Heart left ventricle (tissue), 16 donors: ENCODE measurements at regions not wholly inside any gene's neighbourhood (a gene's known extent, or its start where the extent isn't known, plus 50 kb on each side); places are given as distances from the start of the nearest gene placed in this dataset.

Experiments used
- ATAC-seq, 4 donors: fragments of 200-7000 bp; cut with Tn5 transposase; one replicate each; pipeline ENCODE4 v1.9.1; 2020 to 2022; ENCODE audit warnings: moderate library complexity in 4 of 4, mild to moderate bottlenecking in 3 of 4, moderate number of reproducible peaks in 1 of 4
- DNase-seq, 5 donors: peaks; one replicate each; pipeline ENCODE4 v3.0.0-alpha.2; 2020
- H3K27ac ChIP-seq, 12 donors: fragments of 200-600 bp; sonication (generic) in 4 of 12; one replicate each; pipeline versions ENCODE4 v1.5.0 to v1.8.0; 2016 to 2022; ENCODE audit warnings: mild to moderate bottlenecking in 2 of 12
- H3K27me3 ChIP-seq, 9 donors: fragments of 200-600 bp; sonication (generic) in 2 of 9; one replicate each; pipeline versions ENCODE4 v1.5.1 to v1.8.0; 2016 to 2022; ENCODE audit warnings: mild to moderate bottlenecking in 3 of 9
- H3K36me3 ChIP-seq, 9 donors: fragments of 200-600 bp; sonication (generic) in 2 of 9; one replicate each; pipeline versions ENCODE4 v1.5.0 to v1.8.0; 2018 to 2022; ENCODE audit warnings: mild to moderate bottlenecking in 2 of 9
- H3K4me1 ChIP-seq, 12 donors: fragments of 200-600 bp; sonication (generic) in 4 of 12; one replicate each; pipeline versions ENCODE4 v1.5.0 to v1.8.0; 2016 to 2022; ENCODE audit warnings: mild to moderate bottlenecking in 3 of 12
- H3K4me3 ChIP-seq, 12 donors: fragments of 200-600 bp; sonication (generic) in 4 of 12; one replicate each; pipeline versions ENCODE4 v1.5.0 to v1.8.0; 2017 to 2022; ENCODE audit warnings: mild to moderate bottlenecking in 9 of 12, moderate library complexity in 4 of 12
- H3K9me3 ChIP-seq, 12 donors: fragments of 200-600 bp; sonication (generic) in 4 of 12; one replicate each; pipeline versions ENCODE4 v1.5.0 to v1.8.0; 2016 to 2022; ENCODE audit warnings: mild to moderate bottlenecking in 1 of 12
- POLR2A ChIP-seq, 2 donors: fragments of 450-650 bp; IDR thresholded peaks; one replicate each; pipeline ENCODE4 v1.6.1; 2017; ENCODE audit warnings: antibody characterized with exemption in 2 of 2, mild to moderate bottlenecking in 2 of 2, moderate library complexity in 2 of 2
- WGBS, 4 donors: extraction: QIAGEN DNeasy Blood & Tissue Kit in 2 of 4; methylation state at CpG; one replicate each; pipeline versions ENCODE4 v1.1.5 to v1.1.7; 2013 to 2018; 5-methylcytosine and 5-hydroxymethylcytosine counted together
- intact Hi-C, 10 donors: fragments of 100-400 bp; cut with DNase I; formaldehyde crosslinking; loops; one replicate each; pipeline versions ENCODE4 v1.11.1 to v1.14.2; 2022
- TF ChIP-seq, protein P1 (sequence below), 12 donors: fragments of 200-600 bp; sonication (generic) in 4 of 12; IDR thresholded peaks; one replicate each; pipeline versions ENCODE4 v1.5.0 to v1.8.0; 2018 to 2022; ENCODE audit warnings: antibody characterized with exemption in 12 of 12, mild to moderate bottlenecking in 5 of 12
- donor health status: ischemic (EF 13 %, LVEDD 7.1; RV severe dilation, severe dysfunction).
- donor health status: healthy with polysubstance abuse.
- donor health status: DM: no; HTN: yes; CAD: no.
- donor health status: DM: no; HTN: no; CAD: no.
- donor health status: ischemic (EF 25% LVEDD 6.9; RV normal size, moderate dysfunction).
- donor health status: ischemic (EF 25% LVEDD 5.7; RV mildly dilated, moderate dysfunction).
- donor health status: healthy.
- donor health status: DM: yes; HTN: yes; CAD: no.
- donor health status: ischemic (EF 35%, LVEDD 5.7; RV mildly dilated, moderate dysfunction).
- donor health status: nonischemic (EF 11% LVEDD 7.7; RV severe dilation, severe dysfunction).
- donor health status: DM: yes; HTN: yes; CAD: no.
- donor health status: PGD.
- donor health status: ischemic (EF 29% LVEDD 5.4; RV normal size, mild dysfunction).
- donor health status: nonischemic (EF 23%, LVEDD 6.1; RV moderate dilation, normal function).

DNA sequence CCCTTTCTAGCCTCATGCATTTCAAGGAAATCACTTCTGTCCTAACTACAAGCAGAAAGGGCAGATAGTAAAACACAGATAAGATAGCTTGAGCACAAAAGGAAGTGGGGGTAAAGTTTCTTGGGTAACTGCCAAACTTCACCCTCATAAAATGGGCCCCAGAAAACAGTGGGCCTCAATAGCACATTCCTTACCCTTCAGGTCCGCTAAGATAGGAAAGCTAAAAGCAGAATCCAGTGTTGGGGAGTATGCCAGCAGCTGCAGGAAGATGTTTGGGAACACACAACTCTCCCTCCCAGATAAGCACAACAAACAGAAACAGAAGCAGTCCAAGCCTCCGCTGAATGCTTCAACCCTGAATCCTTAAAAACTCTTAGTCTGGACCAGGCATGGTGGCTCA is 110.9 kb upstream of the MGAT4C start:
- Histone ChIP-seq H3K36me3 (no peaks in the 10 kb centered on the region), H3K27me3 (no peaks in the 10 kb centered on the region), H3K9me3 (no peaks in the 10 kb centered on the region), H3K27ac (no peak overlapping the region), H3K4me1 (no peaks in the 10 kb centered on the region), H3K4me3 (no peak overlapping the region)
- no peak for TF ChIP-seq POLR2A (IDR thresholded peaks at IDR 0.05)
- TF ChIP-seq, protein P1, sequence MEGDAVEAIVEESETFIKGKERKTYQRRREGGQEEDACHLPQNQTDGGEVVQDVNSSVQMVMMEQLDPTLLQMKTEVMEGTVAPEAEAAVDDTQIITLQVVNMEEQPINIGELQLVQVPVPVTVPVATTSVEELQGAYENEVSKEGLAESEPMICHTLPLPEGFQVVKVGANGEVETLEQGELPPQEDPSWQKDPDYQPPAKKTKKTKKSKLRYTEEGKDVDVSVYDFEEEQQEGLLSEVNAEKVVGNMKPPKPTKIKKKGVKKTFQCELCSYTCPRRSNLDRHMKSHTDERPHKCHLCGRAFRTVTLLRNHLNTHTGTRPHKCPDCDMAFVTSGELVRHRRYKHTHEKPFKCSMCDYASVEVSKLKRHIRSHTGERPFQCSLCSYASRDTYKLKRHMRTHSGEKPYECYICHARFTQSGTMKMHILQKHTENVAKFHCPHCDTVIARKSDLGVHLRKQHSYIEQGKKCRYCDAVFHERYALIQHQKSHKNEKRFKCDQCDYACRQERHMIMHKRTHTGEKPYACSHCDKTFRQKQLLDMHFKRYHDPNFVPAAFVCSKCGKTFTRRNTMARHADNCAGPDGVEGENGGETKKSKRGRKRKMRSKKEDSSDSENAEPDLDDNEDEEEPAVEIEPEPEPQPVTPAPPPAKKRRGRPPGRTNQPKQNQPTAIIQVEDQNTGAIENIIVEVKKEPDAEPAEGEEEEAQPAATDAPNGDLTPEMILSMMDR (IDR thresholded peaks at IDR 0.05), result no peak
- ATAC-seq (no peak), DNase-seq (no peak)
- 7 to 26% (median 18%) methylated on average over 2 of the region's 2 CpGs for WGBS, 4 donors
- intact Hi-C loops, result no loop called here

DNA sequence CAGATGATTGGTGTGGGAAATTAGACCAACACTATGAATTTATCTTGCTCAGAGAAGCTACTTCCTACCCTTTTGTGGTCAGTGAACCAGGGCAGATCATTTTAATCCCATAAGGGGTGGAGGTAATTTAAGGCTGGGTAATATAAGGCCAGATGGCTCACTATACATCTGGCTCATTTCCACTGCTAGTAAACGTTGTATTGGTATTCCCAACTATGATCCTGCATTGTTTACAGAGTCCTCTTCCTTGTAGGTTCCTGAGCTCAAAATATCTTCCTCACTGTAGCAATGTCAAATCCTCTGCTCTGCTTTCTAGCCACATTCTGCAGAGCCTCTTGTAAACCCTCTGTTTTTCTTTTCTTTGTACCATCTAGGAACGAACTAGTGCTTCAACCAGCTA is 93.0 kb upstream of the MGAT4C start:
- no peak for ATAC-seq
- 40 to 55% (median 49%) methylated on average over 2 of the region's 2 CpGs for WGBS, 4 donors
- no peak overlapping the region for H3K27ac ChIP-seq
- no peaks in the 10 kb centered on the region for H3K4me1 ChIP-seq
- peaks cover 0 to 4% (median 0%) of the 10 kb centered on the region in 12 donors for H3K9me3 ChIP-seq
- DNase-seq, result no peak
- TF ChIP-seq, protein P1 (IDR thresholded peaks at IDR 0.05), result no peak
- no peak for TF ChIP-seq POLR2A (IDR thresholded peaks at IDR 0.05)
- intact Hi-C loops, result no loop called here
- H3K36me3 ChIP-seq, result no peaks in the 10 kb centered on the region
- no peak overlapping the region for H3K4me3 ChIP-seq
- H3K27me3 ChIP-seq, result no peaks in the 10 kb centered on the region

DNA sequence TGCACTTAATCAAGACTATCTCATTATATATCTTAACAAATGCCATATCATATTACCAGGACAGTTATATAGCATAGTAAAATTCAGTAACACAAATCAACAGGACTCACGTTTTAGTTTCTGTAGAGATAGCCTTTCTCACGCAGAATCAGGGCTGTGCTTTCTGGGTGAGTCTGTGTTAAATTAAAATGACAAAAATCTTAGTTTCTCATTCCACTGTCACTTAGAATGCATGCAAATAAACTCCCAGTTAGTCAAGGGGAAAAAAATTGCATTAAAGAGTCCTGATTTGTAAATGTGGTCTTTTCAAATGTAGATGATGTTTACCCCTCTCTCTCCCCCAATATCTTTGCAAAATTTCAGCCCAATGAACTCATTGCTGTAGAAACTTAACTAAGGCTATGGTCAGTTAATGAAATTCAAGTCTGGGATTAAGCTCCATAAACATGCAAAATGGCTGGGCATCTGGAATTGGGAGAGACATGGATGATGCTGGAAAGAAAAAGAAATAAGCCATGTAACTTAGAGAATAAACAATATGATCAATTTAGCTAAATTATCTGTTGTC is 77.8 kb upstream of the MGAT4C start:
- Histone ChIP-seq H3K9me3 (no peaks in the 10 kb centered on the region), H3K4me3 (no peak overlapping the region), H3K36me3 (no peaks in the 10 kb centered on the region), H3K27me3 (no peaks in the 10 kb centered on the region), H3K27ac (no peak overlapping the region), H3K4me1 (no peaks in the 10 kb centered on the region)
- DNase-seq, result no peak
- intact Hi-C loops, result no loop called here
- ATAC-seq, result no peak
- TF ChIP-seq POLR2A (IDR thresholded peaks at IDR 0.05), result no peak
- TF ChIP-seq, protein P1 (IDR thresholded peaks at IDR 0.05), result no peak
- WGBS, 4 donors, result 63 to 69% (median 67%) methylated on average over 2 of the region's 2 CpGs

DNA sequence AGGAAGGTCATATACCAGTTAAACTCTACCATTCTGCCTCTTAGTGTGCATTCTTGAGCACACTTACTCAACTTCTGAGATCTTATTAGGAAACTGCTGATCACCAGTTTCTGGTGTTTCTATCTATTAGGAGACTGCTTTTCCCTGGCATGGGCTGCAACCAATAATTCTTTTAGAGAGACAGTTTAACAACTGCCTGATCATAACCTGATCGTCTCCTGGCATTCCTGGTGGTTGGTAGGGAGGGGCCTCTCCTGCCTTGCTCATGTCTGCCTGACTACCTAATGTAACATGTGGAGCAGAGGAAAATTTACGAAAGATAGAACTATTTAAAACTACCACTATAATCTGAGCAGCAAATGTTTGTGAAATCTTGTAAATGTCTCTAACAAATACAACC is 75.3 kb upstream of the MGAT4C start:
- intact Hi-C loops, result no loop called here
- Histone ChIP-seq H3K27ac (no peak overlapping the region), H3K27me3 (no peaks in the 10 kb centered on the region), H3K9me3 (no peaks in the 10 kb centered on the region), H3K4me3 (no peak overlapping the region), H3K36me3 (no peaks in the 10 kb centered on the region), H3K4me1 (no peaks in the 10 kb centered on the region)
- ATAC-seq (no peak), DNase-seq (no peak)
- 34 to 55% (median 40%) methylated on average over 2 of the region's 2 CpGs for WGBS, 4 donors
- TF ChIP-seq POLR2A (IDR thresholded peaks at IDR 0.05), result no peak
- TF ChIP-seq, protein P1 (IDR thresholded peaks at IDR 0.05), result no peak
